ENCODE measurements at regions not wholly inside any gene's neighbourhood (a gene's known extent, or its start where the extent isn't known, plus 50 kb on each side); places are given as distances from the start of the nearest gene placed in this dataset.

- TF ChIP-seq, protein P1, sequence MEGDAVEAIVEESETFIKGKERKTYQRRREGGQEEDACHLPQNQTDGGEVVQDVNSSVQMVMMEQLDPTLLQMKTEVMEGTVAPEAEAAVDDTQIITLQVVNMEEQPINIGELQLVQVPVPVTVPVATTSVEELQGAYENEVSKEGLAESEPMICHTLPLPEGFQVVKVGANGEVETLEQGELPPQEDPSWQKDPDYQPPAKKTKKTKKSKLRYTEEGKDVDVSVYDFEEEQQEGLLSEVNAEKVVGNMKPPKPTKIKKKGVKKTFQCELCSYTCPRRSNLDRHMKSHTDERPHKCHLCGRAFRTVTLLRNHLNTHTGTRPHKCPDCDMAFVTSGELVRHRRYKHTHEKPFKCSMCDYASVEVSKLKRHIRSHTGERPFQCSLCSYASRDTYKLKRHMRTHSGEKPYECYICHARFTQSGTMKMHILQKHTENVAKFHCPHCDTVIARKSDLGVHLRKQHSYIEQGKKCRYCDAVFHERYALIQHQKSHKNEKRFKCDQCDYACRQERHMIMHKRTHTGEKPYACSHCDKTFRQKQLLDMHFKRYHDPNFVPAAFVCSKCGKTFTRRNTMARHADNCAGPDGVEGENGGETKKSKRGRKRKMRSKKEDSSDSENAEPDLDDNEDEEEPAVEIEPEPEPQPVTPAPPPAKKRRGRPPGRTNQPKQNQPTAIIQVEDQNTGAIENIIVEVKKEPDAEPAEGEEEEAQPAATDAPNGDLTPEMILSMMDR (conservative IDR thresholded peaks at IDR 0.05; ENCODE audit: low read depth in 2 of 2), result no peak
- TF ChIP-seq EZH2 (IDR thresholded peaks at IDR 0.05; ENCODE audit: low read depth, unreplicated experiment) (no peak), REST (IDR thresholded peaks at IDR 0.05; ENCODE audit: unreplicated experiment) (no peak), EZH2phosphoT487 (IDR thresholded peaks at IDR 0.05; ENCODE audit: unreplicated experiment) (no peak), POLR2AphosphoS5 (IDR thresholded peaks at IDR 0.05; ENCODE audit: low read depth) (no peak), ZNF114 (CRISPR knock-in tag; IDR thresholded peaks at IDR 0.05) (no peak), STAT1 (IDR thresholded peaks at IDR 0.05; ENCODE audit: unreplicated experiment) (no peak), ZNF331 (CRISPR knock-in tag; IDR thresholded peaks at IDR 0.05; ENCODE audit: low read depth) (no peak), CREB1 (CRISPR knock-in tag; IDR thresholded peaks at IDR 0.05; ENCODE audit: low read depth) (no peak), NANOG (IDR thresholded peaks at IDR 0.05; ENCODE audit: borderline replicate concordance) (no peak)
- TF ChIP-seq, protein P2, sequence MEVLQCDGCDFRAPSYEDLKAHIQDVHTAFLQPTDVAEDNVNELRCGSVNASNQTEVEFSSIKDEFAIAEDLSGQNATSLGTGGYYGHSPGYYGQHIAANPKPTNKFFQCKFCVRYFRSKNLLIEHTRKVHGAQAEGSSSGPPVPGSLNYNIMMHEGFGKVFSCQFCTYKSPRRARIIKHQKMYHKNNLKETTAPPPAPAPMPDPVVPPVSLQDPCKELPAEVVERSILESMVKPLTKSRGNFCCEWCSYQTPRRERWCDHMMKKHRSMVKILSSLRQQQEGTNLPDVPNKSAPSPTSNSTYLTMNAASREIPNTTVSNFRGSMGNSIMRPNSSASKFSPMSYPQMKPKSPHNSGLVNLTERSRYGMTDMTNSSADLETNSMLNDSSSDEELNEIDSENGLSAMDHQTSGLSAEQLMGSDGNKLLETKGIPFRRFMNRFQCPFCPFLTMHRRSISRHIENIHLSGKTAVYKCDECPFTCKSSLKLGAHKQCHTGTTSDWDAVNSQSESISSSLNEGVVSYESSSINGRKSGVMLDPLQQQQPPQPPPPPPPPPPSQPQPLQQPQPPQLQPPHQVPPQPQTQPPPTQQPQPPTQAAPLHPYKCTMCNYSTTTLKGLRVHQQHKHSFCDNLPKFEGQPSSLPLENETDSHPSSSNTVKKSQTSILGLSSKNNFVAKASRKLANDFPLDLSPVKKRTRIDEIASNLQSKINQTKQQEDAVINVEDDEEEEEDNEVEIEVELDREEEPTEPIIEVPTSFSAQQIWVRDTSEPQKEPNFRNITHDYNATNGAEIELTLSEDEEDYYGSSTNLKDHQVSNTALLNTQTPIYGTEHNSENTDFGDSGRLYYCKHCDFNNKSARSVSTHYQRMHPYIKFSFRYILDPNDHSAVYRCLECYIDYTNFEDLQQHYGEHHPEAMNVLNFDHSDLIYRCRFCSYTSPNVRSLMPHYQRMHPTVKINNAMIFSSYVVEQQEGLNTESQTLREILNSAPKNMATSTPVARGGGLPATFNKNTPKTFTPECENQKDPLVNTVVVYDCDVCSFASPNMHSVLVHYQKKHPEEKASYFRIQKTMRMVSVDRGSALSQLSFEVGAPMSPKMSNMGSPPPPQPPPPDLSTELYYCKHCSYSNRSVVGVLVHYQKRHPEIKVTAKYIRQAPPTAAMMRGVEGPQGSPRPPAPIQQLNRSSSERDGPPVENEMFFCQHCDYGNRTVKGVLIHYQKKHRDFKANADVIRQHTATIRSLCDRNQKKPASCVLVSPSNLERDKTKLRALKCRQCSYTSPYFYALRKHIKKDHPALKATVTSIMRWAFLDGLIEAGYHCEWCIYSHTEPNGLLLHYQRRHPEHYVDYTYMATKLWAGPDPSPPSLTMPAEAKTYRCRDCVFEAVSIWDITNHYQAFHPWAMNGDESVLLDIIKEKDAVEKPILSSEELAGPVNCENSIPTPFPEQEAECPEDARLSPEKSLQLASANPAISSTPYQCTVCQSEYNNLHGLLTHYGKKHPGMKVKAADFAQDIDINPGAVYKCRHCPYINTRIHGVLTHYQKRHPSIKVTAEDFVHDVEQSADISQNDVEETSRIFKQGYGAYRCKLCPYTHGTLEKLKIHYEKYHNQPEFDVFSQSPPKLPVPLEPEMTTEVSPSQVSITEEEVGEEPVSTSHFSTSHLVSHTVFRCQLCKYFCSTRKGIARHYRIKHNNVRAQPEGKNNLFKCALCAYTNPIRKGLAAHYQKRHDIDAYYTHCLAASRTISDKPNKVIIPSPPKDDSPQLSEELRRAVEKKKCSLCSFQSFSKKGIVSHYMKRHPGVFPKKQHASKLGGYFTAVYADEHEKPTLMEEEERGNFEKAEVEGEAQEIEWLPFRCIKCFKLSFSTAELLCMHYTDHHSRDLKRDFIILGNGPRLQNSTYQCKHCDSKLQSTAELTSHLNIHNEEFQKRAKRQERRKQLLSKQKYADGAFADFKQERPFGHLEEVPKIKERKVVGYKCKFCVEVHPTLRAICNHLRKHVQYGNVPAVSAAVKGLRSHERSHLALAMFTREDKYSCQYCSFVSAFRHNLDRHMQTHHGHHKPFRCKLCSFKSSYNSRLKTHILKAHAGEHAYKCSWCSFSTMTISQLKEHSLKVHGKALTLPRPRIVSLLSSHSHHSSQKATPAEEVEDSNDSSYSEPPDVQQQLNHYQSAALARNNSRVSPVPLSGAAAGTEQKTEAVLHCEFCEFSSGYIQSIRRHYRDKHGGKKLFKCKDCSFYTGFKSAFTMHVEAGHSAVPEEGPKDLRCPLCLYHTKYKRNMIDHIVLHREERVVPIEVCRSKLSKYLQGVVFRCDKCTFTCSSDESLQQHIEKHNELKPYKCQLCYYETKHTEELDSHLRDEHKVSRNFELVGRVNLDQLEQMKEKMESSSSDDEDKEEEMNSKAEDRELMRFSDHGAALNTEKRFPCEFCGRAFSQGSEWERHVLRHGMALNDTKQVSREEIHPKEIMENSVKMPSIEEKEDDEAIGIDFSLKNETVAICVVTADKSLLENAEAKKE (CRISPR knock-in tag; IDR thresholded peaks at IDR 0.05), result no peak
- TF ChIP-seq, protein P3, sequence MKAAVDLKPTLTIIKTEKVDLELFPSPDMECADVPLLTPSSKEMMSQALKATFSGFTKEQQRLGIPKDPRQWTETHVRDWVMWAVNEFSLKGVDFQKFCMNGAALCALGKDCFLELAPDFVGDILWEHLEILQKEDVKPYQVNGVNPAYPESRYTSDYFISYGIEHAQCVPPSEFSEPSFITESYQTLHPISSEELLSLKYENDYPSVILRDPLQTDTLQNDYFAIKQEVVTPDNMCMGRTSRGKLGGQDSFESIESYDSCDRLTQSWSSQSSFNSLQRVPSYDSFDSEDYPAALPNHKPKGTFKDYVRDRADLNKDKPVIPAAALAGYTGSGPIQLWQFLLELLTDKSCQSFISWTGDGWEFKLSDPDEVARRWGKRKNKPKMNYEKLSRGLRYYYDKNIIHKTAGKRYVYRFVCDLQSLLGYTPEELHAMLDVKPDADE (IDR thresholded peaks at IDR 0.05), result no peak
Measured at GRCh38 chr2:16948053-16948452, 282.4 kb upstream of the CYRIA start.

Measured in GM23338 (cell line).